Esophagus squamous epithelium (tissue), 5 donors: ENCODE measurements at regions not wholly inside any gene's neighbourhood (a gene's known extent, or its start where the extent isn't known, plus 50 kb on each side); places are given as distances from the start of the nearest gene placed in this dataset.

ENCODE experiments used
- DNase-seq: peaks from one replicate; lab custom pipeline; 2025; lab: John Stamatoyannopoulos, UW
- H3K27ac ChIP-seq, 4 donors: fragments of 200-600 bp; sonication (generic); one replicate each; pipeline ENCODE4 v1.5.1; 2016 to 2019; ENCODE audit warnings: mild to moderate bottlenecking in 1 of 4
- H3K27me3 ChIP-seq, 4 donors: fragments of 200-600 bp; sonication (generic); 1 replicate in 3 of 4; 2 replicates in 1 of 4; pipeline versions ENCODE4 v1.5.1 to v1.6.0; 2017 to 2021; ENCODE audit warnings: antibody characterized with exemption in 1 of 4
- H3K36me3 ChIP-seq, 3 donors: fragments of 200-600 bp; sonication (generic); one replicate each; pipeline ENCODE4 v1.5.1; 2016 to 2019
- H3K4me1 ChIP-seq, 3 donors: fragments of 200-600 bp; sonication (generic); one replicate each; pipeline ENCODE4 v1.5.1; 2017 to 2019
- H3K4me3 ChIP-seq, 4 donors: fragments of 200-600 bp; sonication (generic); 1 replicate in 3 of 4; 2 replicates in 1 of 4; pipeline ENCODE4 v1.5.1; 2016 to 2019; ENCODE audit warnings: mild to moderate bottlenecking in 2 of 4, moderate library complexity in 1 of 4
- H3K9me3 ChIP-seq, 3 donors: fragments of 200-600 bp; sonication (generic); one replicate each; pipeline ENCODE4 v1.5.1; 2016 to 2019
- POLR2A ChIP-seq, 4 donors: fragments of 450-650 bp; IDR thresholded peaks; one replicate each; pipeline ENCODE4 v1.6.1; 2017; ENCODE audit warnings: antibody characterized with exemption in 4 of 4, mild to moderate bottlenecking in 4 of 4, moderate library complexity in 3 of 4
- WGBS, 2 donors: methylation state at CpG; one replicate each; pipeline ENCODE4 v1.1.5; 2018; 5-methylcytosine and 5-hydroxymethylcytosine counted together
- intact Hi-C: fragments of 100-400 bp; cut with DNase I; formaldehyde crosslinking; loops from one replicate; pipeline ENCODE4 v1.15.0; 2022
- TF ChIP-seq, protein P1 (sequence below), 6 experiments: fragments of 450-650 bp in 4 of 6; fragments of 200-600 bp in 2 of 6; sonication (generic) in 2 of 6; IDR thresholded peaks; one replicate each; pipeline ENCODE4 v1.5.1; 2016 to 2019; ENCODE audit warnings: antibody characterized with exemption in 6 of 6, mild to moderate bottlenecking in 4 of 6, moderate library complexity in 4 of 6
- donor health status: DM: yes; HTN: yes; CAD: no.

DNA sequence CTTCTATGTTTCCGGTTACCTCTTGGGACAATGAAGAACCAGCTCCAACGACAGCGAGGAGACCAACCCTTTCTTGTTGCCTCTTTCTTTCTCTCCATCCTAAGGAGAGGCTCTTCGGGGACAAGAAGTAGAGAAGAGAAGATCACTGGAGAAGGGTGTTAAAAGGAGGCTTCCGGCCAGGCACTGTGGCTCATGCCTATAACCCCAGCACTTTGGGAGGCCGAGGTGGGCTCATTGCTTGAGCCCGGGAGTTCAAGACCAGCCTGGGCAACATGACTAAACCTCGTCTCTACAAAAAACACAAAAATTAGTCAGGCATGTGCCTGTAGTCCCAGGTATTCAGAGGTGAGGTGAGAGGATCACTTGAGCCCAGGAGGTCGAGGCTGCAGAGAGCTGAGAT lies 90.8 kb upstream of the TNFAIP3 start:
- intact Hi-C loops = no loop called here
- no peaks in the 10 kb centered on the region for H3K36me3 ChIP-seq
- H3K4me3 ChIP-seq = no peak overlapping the region
- H3K27ac ChIP-seq = peak overlapping the region in 3 of 4 donors; percentile 31 to 63 (median 57)
- TF ChIP-seq, protein P1, sequence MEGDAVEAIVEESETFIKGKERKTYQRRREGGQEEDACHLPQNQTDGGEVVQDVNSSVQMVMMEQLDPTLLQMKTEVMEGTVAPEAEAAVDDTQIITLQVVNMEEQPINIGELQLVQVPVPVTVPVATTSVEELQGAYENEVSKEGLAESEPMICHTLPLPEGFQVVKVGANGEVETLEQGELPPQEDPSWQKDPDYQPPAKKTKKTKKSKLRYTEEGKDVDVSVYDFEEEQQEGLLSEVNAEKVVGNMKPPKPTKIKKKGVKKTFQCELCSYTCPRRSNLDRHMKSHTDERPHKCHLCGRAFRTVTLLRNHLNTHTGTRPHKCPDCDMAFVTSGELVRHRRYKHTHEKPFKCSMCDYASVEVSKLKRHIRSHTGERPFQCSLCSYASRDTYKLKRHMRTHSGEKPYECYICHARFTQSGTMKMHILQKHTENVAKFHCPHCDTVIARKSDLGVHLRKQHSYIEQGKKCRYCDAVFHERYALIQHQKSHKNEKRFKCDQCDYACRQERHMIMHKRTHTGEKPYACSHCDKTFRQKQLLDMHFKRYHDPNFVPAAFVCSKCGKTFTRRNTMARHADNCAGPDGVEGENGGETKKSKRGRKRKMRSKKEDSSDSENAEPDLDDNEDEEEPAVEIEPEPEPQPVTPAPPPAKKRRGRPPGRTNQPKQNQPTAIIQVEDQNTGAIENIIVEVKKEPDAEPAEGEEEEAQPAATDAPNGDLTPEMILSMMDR (IDR thresholded peaks at IDR 0.05) = no peak
- no peak for TF ChIP-seq POLR2A (IDR thresholded peaks at IDR 0.05)
- DNase-seq = no peak
- H3K9me3 ChIP-seq = no peaks in the 10 kb centered on the region
- no peaks in the 10 kb centered on the region for H3K27me3 ChIP-seq
- WGBS, 2 donors = 76 to 83% methylated on average over 7 to 9 of the region's 9 CpGs
- peaks cover 0 to 44% (median 17%) of the 10 kb centered on the region in 3 donors for H3K4me1 ChIP-seq

DNA sequence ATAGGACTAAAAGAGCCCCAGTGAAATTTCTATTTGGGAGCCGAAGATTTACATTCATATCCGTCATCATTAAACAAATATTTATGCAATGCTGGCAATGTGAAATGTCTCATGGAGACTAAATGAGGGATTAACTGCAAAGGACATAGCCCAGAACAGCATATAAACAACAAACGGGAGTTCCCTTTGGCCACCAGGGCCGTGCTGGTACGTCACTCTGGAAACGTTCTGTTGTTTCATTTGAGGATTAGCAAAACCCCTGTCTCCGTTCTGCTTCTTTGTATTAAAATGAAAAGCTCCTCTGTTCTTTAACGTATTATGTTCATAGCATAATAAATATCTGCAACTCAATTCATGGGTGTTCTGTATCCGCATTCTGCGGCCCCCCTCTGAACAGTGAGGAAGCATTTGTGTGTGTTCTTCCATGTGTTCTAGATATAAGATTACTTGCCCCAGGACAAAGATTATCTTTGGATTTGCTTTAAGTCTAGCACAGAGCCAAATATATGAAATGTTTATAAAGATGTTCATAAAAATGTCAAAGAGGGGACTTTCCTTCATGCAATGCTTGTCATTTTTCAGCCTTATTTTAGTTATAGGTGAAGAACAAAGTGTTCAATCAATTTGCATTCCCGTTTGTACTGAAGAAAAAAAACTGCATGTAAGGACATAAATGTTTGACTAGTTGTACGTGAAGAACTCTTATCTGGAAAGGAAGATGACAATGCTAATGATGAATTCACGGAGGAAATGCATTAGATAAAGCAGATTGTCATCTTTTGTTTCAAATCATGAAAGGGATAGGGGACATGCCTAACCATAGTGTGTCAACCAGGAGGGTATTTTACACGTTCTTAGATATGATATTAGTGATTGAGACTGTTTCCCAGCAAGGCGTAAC lies 90.0 kb upstream of the TNFAIP3 start:
- Histone ChIP-seq H3K4me3 (no peak overlapping the region), H3K4me1 (peaks cover 0 to 46% (median 17%) of the 10 kb centered on the region in 3 donors), H3K9me3 (no peaks in the 10 kb centered on the region), H3K27me3 (no peaks in the 10 kb centered on the region), H3K27ac (peak overlapping the region in 3 of 4 donors; percentile 31 to 63 (median 57)), H3K36me3 (no peaks in the 10 kb centered on the region)
- WGBS, 2 donors = 40 to 53% methylated on average over 15 of the region's 15 CpGs
- TF ChIP-seq, protein P1 (IDR thresholded peaks at IDR 0.05) = peak in 1 of 6 experiments; percentile 25
- TF ChIP-seq POLR2A (IDR thresholded peaks at IDR 0.05) = no peak
- intact Hi-C loops = no loop called here
- no peak for DNase-seq

DNA sequence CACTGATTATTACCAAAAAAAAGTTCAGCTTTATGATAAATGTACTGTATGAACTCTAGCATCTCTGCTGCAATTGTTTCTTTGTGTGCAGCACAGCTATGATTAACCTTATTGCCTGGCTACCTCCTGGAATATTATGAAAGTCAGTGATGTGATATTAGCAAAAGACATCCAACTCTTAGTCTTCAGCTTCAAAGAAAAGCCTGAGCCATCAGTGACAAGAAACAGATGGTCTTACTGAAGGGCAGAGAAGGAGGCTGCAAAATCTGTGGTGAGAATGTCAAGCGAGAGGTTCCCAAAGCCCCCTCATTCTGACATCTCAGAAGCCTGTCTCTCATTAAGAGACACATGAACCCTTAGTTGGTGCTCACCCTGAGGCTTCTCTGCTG lies 89.4 kb upstream of the TNFAIP3 start:
- no peak for DNase-seq
- no peaks in the 10 kb centered on the region for H3K36me3 ChIP-seq
- intact Hi-C loops = no loop called here
- peak overlapping the region in 1 of 4 donors; percentile 63 for H3K27ac ChIP-seq
- H3K4me3 ChIP-seq = no peak overlapping the region
- WGBS, 2 donors = 67 to 91% methylated on average over 1 of the region's 1 CpG
- peaks cover 0 to 46% (median 17%) of the 10 kb centered on the region in 3 donors for H3K4me1 ChIP-seq
- no peaks in the 10 kb centered on the region for H3K27me3 ChIP-seq
- H3K9me3 ChIP-seq = no peaks in the 10 kb centered on the region
- TF ChIP-seq, protein P1 (IDR thresholded peaks at IDR 0.05) = no peak
- no peak for TF ChIP-seq POLR2A (IDR thresholded peaks at IDR 0.05)

DNA sequence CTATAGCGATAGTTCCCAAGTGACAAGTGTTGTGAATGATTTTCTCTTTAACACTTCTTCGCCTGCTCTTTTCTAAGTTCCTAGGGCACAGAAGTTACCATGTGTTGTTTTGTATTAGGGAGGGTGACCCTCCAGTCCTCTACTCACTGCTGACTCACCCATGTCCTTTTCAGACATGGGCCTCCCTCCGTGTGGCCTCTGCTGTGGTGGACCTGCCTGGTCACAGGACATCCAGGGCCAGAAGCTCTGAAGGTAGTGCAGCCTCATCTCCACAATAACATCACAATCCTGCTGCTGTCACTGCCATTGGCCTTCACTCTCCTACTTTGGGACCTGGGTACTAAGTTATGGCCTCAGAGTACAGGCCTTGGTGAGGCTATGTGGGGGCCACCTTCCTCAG lies 87.1 kb upstream of the TNFAIP3 start:
- H3K4me3 ChIP-seq = no peak overlapping the region
- peak overlapping the region; percentile 38 to 84 (median 74) for H3K27ac ChIP-seq
- 87 to 92% methylated on average over 3 of the region's 3 CpGs for WGBS, 2 donors
- peaks cover 0 to 46% (median 17%) of the 10 kb centered on the region in 3 donors for H3K4me1 ChIP-seq
- DNase-seq = no peak
- H3K27me3 ChIP-seq = no peaks in the 10 kb centered on the region
- no peaks in the 10 kb centered on the region for H3K36me3 ChIP-seq
- TF ChIP-seq POLR2A (IDR thresholded peaks at IDR 0.05) = no peak
- TF ChIP-seq, protein P1 (IDR thresholded peaks at IDR 0.05) = no peak
- intact Hi-C loops = no loop called here
- H3K9me3 ChIP-seq = no peaks in the 10 kb centered on the region

DNA sequence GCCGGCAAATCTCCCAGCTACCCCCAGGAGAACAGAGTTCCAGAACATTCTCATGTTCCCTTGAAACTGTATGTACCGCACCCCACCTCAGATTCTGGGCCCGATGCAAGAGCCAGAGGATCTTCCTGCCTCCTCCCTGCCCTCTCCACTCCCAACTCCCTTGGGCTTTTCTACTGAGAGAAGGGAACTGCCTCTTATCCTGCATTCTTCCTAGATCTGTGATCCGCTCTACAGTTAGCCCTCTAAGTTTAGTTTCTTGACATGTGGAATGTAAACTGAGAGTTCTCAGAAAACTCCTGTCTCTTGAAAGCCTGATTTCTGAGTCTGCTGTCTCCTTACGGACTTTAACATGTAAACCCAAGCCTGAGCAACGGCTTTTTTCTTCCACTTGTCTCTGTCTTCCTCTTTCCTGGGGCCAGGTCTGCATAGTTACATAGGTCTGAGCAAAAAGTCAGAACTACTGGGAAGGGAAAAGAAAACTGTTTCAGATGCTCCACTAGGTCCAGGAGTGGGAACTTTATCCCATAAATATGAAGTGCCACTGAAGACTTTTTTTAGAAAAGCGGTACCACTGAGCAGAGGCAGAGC lies 86.5 kb upstream of the TNFAIP3 start:
- H3K4me1 ChIP-seq = peaks cover 0 to 44% (median 17%) of the 10 kb centered on the region in 3 donors
- no peaks in the 10 kb centered on the region for H3K27me3 ChIP-seq
- WGBS, 2 donors = 63 to 77% methylated on average over 7 of the region's 7 CpGs
- TF ChIP-seq, protein P1 (IDR thresholded peaks at IDR 0.05) = no peak
- no peak for TF ChIP-seq POLR2A (IDR thresholded peaks at IDR 0.05)
- no peaks in the 10 kb centered on the region for H3K9me3 ChIP-seq
- no peak overlapping the region for H3K4me3 ChIP-seq
- peak overlapping the region; percentile 38 to 84 (median 74) for H3K27ac ChIP-seq
- intact Hi-C loops = no loop called here
- no peak for DNase-seq
- no peaks in the 10 kb centered on the region for H3K36me3 ChIP-seq
